ENCODE measurements at regions not wholly inside any gene's neighbourhood (a gene's known extent, or its start where the extent isn't known, plus 50 kb on each side); places are given as distances from the start of the nearest gene placed in this dataset.
"Not testable (repeated sequence)": the region's sequence is repeated elsewhere in the genome, so short reads cannot be mapped to it uniquely, and the experiment has no call there.

DNA sequence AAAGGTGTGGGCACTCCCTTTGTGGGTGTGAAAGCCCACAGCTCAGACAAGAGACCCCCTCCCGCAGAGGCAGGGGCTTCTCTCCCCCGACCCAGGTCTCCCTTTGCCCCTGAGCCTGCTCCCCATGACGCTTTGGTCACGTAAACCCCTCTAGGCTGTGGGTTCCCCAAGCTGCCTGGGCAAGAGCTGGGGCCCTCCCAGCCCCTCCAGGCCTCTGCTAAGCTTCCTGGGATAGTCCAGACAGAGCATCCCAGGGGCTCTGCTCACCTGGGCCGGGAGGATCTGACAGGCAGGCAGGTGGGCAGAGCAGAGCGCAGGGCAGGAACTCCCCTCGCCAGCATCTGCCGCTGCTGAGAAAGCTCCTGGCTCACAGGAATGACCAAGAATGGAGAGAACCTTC, 177.3 kb downstream of the BANP start:
- Mint-ChIP-seq H3K4me3 (no peak overlapping the region), H3K9me3 (ENCODE audit: insufficient read depth) (no peaks in the 10 kb centered on the region), H3K27ac (no peak overlapping the region), H3K36me3 (ENCODE audit: low read depth) (no peaks in the 10 kb centered on the region), H3K4me1 (ENCODE audit: low read depth) (no peaks in the 10 kb centered on the region), H3K27me3 (ENCODE audit: low read depth) (peaks cover 1% of the 10 kb centered on the region)
- POLR2A ChIA-PET = no interaction called here
- no peak for DNase-seq
- CTCF ChIA-PET = no interaction called here
- no peak for ATAC-seq

DNA sequence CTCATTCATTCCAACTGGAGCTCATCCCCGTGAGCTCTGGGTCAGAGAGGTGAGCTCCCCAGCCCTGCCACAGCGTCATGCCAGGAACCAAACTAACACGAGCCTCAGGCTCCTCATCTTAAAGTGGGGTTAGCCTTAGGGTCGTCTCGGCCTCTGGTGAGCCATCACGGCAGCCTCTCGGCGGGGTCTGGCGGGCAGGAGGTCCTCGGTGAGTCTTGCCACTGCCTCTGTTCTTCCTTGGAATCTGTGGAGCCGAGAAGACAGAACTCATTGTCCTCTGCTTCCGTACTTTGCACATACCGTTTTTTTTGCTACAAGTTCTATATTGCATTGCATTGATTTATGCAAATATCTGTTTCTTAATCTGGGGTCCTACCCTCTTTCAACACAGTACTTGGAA, 177.9 kb downstream of the BANP start:
- H3K27ac Mint-ChIP-seq; H3K4me3 Mint-ChIP-seq; DNase-seq; POLR2A ChIA-PET; CTCF ChIA-PET; H3K4me1 Mint-ChIP-seq (ENCODE audit: low read depth); H3K36me3 Mint-ChIP-seq (ENCODE audit: low read depth); H3K9me3 Mint-ChIP-seq (ENCODE audit: insufficient read depth); H3K27me3 Mint-ChIP-seq (ENCODE audit: low read depth); ATAC-seq: not testable (repeated sequence)

DNA sequence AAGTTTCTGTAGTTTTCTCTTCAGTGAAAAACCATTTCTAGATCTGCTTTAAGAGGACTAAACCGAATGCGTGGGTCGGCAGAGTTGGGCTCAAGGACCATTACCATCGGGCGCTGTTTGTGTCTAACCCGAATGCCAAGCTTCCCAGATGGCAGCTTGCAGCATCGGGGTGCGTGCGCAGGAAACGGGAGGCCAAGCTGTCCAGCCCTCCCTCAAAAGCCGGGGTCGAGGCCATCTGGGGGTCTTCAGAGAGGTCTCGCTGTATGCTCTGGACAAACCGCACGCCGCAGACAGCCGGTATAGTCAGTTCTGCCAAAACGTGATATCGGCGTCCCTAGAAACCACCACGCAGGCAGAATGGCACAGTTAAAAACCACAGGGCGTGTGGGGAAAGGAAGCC, 178.8 kb downstream of the BANP start:
- no peak overlapping the region for H3K4me3 Mint-ChIP-seq
- H3K4me1 Mint-ChIP-seq (ENCODE audit: low read depth) = no peaks in the 10 kb centered on the region
- CTCF ChIA-PET = no interaction called here
- no peaks in the 10 kb centered on the region for H3K9me3 Mint-ChIP-seq (ENCODE audit: insufficient read depth)
- no peak overlapping the region for H3K27ac Mint-ChIP-seq
- no peaks in the 10 kb centered on the region for H3K36me3 Mint-ChIP-seq (ENCODE audit: low read depth)
- DNase-seq (no peak), ATAC-seq (no peak)
- POLR2A ChIA-PET = no interaction called here
- H3K27me3 Mint-ChIP-seq (ENCODE audit: low read depth) = peaks cover 1% of the 10 kb centered on the region

DNA sequence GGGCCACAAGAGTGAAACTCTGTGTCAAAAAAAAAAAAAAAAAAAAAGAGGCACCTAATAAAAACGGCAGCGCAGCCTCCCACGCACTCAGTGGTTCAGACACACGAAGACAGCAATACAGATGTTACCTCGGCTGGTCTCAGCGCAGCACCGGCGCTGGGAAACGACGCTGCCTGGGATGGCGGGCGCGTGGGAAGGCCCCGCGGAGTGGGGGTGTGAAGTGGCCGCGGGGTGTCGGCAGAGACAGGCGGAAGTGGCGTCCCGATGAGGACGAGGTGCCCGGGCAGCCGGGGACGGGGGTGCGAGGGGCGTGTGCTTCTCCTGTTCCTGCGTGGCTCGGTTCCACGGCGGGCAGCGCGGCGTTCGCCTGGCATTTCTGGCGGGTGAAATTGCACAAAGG, 179.4 kb downstream of the BANP start:
- POLR2A ChIA-PET = no interaction called here
- H3K36me3 Mint-ChIP-seq (ENCODE audit: low read depth) = no peaks in the 10 kb centered on the region
- CTCF ChIA-PET = no interaction called here
- no peak overlapping the region for H3K27ac Mint-ChIP-seq
- no peak overlapping the region for H3K4me3 Mint-ChIP-seq
- H3K27me3 Mint-ChIP-seq (ENCODE audit: low read depth) = peaks cover 1% of the 10 kb centered on the region
- DNase-seq = no peak
- no peaks in the 10 kb centered on the region for H3K9me3 Mint-ChIP-seq (ENCODE audit: insufficient read depth)
- ATAC-seq = no peak
- no peaks in the 10 kb centered on the region for H3K4me1 Mint-ChIP-seq (ENCODE audit: low read depth)

DNA sequence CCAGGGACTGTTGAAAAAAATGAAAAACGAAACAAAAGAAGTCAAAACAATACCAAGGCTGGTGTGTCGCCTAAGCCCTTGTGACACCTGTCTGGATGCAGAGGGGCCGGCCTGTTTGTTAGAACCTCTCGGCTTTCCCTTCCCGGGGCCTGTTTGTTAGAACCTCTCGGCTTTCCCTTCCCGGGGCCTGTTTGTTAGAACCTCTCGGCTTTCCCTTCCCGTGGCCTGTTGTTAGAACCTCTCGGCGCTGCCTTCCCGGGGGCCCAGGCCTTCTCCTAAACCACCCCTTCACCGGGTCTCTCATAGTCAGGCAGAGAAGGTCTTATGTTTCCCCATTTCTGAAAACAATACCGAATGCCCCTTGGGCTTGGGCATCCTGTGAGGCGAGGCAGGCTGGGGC, 180.0 kb downstream of the BANP start:
- Mint-ChIP-seq H3K27ac (no peak overlapping the region), H3K4me3 (no peak overlapping the region), H3K36me3 (ENCODE audit: low read depth) (no peaks in the 10 kb centered on the region), H3K4me1 (ENCODE audit: low read depth) (no peaks in the 10 kb centered on the region), H3K9me3 (ENCODE audit: insufficient read depth) (no peaks in the 10 kb centered on the region), H3K27me3 (ENCODE audit: low read depth) (no peaks in the 10 kb centered on the region)
- no peak for DNase-seq
- CTCF ChIA-PET = no interaction called here
- no peak for ATAC-seq
- POLR2A ChIA-PET = no interaction called here

DNA sequence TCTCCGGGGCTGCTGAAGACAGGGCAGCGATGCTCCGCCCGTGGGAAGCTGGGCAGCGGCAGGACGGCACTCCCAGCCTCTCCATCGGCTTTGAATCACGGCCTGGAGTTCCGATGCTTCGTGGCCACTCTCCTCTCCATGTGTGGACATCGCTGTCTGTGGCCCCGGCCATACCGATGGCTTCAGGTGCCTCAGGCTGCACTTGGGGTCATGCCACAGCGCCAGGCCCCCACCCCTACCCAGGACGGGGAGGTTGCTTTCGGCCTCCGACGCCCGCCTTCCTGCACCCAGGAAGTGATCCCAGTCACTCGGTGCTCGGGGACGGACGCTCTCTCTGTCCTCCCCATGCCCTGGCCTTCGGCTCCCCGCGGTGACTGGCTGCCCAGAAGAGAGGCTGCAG, 180.7 kb downstream of the BANP start:
- H3K4me3 Mint-ChIP-seq = no peak overlapping the region
- H3K9me3 Mint-ChIP-seq (ENCODE audit: insufficient read depth) = no peaks in the 10 kb centered on the region
- H3K4me1 Mint-ChIP-seq (ENCODE audit: low read depth) = no peaks in the 10 kb centered on the region
- ChIA-PET CTCF (no interaction called here), POLR2A (no interaction called here)
- H3K36me3 Mint-ChIP-seq (ENCODE audit: low read depth) = no peaks in the 10 kb centered on the region
- no peak for DNase-seq
- no peaks in the 10 kb centered on the region for H3K27me3 Mint-ChIP-seq (ENCODE audit: low read depth)
- ATAC-seq = no peak
- H3K27ac Mint-ChIP-seq = no peak overlapping the region

DNA sequence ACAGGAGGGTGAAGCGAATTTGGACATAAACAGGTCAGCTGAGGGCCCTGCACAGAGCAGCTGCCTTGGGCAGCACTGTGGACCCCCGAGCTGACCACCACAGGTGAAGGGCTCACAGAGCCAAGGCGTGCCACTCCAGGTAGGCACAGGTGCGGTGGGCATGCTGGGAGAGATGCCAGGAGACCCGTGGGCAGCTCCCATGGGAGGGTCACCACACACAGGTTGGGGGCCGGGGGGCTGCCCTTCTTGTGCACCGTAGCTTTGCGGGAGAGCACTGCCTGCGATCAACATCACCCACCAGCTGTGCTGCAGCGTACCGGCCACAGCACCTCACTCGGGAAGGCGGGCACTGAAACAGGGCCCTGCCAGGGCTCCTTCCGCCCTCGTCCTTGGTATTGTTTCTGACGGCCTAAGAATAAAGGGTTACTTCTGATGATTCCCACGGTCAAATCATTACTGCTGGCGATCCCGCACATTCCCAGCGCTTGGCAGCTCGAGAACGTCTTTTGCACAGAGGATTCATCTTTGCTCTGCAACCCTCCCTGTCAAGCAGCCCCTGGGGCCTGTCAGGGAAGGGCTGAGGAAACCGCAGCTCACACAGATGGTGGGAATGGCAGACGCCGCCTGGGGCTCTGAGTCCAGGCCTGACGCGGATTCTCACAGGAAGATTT, 181.7 kb downstream of the BANP start:
- DNase-seq = no peak
- ChIA-PET CTCF (no interaction called here), POLR2A (no interaction called here)
- H3K27me3 Mint-ChIP-seq (ENCODE audit: low read depth) = peaks cover 3% of the 10 kb centered on the region
- no peak overlapping the region for H3K27ac Mint-ChIP-seq
- H3K9me3 Mint-ChIP-seq (ENCODE audit: insufficient read depth) = no peaks in the 10 kb centered on the region
- peaks cover 3% of the 10 kb centered on the region for H3K36me3 Mint-ChIP-seq (ENCODE audit: low read depth)
- ATAC-seq = no peak
- H3K4me1 Mint-ChIP-seq (ENCODE audit: low read depth) = no peaks in the 10 kb centered on the region
- H3K4me3 Mint-ChIP-seq = no peak overlapping the region

DNA sequence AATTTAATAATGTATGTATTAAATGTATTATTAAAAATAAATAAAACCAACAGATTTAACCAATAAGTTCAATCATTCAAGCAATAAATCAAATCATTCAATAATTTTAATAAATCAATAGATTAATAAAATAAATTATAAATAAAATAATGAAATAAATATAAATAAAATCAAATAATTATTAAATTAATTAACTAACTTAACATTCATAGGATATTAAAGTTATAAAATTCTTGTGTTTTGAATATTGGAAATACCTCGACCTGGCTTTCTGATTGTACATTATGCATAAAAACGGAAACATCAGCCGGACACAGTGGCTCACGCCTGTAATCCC, 182.2 kb downstream of the BANP start:
- Mint-ChIP-seq H3K9me3 (ENCODE audit: insufficient read depth) (peaks cover 4% of the 10 kb centered on the region), H3K36me3 (ENCODE audit: low read depth) (peaks cover 3% of the 10 kb centered on the region), H3K27me3 (ENCODE audit: low read depth) (peaks cover 3% of the 10 kb centered on the region), H3K27ac (no peak overlapping the region), H3K4me1 (ENCODE audit: low read depth) (no peaks in the 10 kb centered on the region), H3K4me3 (no peak overlapping the region)
- ChIA-PET CTCF (no interaction called here), POLR2A (no interaction called here)
- no peak for DNase-seq
- no peak for ATAC-seq

DNA sequence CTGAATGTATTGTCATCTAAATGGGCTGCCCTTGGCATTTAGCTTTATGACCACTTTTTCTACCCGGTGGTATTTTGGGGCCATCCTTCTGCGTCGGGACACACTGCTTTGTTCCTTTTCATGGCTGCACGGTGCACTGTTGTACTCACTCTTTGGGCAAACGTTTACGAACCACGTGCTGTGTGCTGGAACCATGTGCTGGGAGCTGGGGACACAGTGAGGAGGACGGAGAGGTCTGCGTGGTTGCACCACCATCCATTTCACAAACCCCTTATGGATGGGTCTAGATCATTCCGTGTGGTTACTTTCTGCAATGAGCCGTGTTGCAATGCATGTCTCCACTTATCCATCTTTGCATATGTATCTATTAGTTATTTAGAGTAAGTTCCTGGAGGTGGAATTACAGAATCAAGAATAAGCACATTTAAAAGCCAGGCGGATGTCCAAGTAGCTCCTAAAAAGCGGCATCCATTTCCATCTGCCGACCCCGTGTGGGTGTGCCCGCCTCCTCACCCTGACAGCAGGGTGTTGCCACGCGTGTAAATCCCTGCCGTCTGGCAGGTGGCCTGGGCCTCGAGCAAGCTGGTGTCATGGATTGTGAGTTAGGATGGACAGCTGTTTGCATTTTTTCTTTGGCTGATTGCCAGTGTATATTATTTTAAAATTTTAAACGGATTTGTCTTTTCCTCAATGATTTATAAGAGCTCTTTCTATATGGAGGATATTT, 183.1 kb downstream of the BANP start:
- CTCF ChIA-PET; H3K4me1 Mint-ChIP-seq (ENCODE audit: low read depth); H3K27me3 Mint-ChIP-seq (ENCODE audit: low read depth); H3K27ac Mint-ChIP-seq; H3K36me3 Mint-ChIP-seq (ENCODE audit: low read depth); POLR2A ChIA-PET; DNase-seq; H3K9me3 Mint-ChIP-seq (ENCODE audit: insufficient read depth); H3K4me3 Mint-ChIP-seq; ATAC-seq: not testable (repeated sequence)

DNA sequence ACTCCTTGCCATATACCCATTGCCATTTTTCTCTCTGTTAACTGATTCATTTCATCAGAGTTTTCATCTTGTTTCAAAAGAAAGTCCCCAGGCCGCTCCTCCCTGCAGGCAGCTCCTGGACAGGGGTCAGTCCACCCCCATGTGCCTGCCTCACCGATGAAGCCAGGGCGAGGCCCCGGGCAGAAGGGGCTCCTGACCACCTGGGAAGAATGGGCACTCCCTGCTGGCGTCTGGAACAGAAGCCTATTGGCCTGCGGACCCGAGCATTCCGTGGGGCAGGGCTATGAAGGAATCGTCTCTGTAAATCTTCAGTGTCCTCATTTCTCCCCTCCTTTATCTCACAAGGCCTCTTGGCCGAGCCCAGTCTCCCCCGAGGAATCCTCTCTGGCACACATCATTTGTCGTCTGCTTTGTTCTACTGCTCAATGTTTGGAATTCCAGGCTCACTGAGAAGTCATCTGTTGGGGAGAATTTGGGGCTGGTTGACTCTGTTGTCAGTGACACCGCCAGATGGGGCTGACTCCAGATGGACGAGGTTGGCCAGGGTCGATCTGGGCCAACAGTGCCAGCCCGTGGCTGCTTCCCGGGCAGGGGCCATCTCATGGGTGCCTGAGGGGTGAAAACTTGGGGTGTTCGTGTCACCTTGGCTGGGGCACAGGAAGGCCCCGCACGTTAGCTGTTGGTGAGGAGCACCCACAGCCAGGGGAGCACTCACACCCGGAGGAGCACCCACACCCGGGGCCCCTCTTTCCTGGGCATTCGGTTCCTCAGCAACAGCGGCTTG, 183.9 kb downstream of the BANP start:
- POLR2A ChIA-PET; H3K4me3 Mint-ChIP-seq; H3K27ac Mint-ChIP-seq; H3K36me3 Mint-ChIP-seq (ENCODE audit: low read depth); DNase-seq; H3K4me1 Mint-ChIP-seq (ENCODE audit: low read depth); ATAC-seq; H3K9me3 Mint-ChIP-seq (ENCODE audit: insufficient read depth); CTCF ChIA-PET; H3K27me3 Mint-ChIP-seq (ENCODE audit: low read depth): not testable (repeated sequence)

DNA sequence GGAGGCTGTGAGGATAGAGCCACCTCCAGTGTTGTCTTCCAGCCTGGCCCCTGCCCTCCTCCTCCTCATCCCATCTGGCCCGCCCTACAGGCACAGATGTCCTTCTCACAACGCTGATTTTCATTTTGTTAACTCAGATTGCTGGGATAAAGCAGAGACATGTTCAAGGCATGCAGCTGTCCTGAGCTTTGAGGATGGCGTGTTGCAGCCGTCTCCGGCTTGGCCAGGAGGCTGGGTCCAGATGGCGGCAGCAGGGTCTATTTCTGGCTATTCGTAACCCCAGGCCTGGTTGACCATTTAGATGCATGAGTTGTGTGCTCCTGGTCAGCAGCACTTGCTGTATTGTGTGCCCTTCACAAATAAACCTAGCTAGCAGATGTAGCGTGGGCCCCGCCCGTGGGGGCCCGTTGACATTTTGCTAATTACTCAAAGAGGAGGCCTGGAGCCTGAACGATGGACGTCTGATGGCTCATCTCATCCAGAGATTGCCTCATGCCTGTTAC, 185.0 kb downstream of the BANP start:
- DNase-seq; H3K36me3 Mint-ChIP-seq (ENCODE audit: low read depth); H3K4me3 Mint-ChIP-seq; H3K27ac Mint-ChIP-seq; H3K27me3 Mint-ChIP-seq (ENCODE audit: low read depth); H3K4me1 Mint-ChIP-seq (ENCODE audit: low read depth); ATAC-seq; H3K9me3 Mint-ChIP-seq (ENCODE audit: insufficient read depth); POLR2A ChIA-PET; CTCF ChIA-PET: not testable (repeated sequence)

DNA sequence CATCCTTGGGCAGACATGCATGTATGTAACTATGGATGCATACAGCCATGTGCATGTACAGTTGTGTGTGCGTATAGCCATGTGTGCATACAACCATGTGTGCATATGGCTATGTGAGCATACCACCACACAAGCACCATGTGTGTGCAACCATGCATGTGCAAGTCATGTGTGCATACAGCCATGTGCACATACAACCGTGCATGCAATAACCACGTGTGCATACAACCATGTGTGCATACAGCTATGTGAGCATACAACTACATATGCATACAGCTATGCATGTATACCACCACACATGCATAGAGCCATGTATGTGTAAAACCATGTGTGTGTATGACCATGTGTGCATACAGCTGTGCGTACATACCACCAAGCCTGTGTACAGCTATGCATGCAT, 185.7 kb downstream of the BANP start:
- ATAC-seq; H3K4me1 Mint-ChIP-seq (ENCODE audit: low read depth); DNase-seq; H3K27ac Mint-ChIP-seq; H3K9me3 Mint-ChIP-seq (ENCODE audit: insufficient read depth); H3K27me3 Mint-ChIP-seq (ENCODE audit: low read depth); POLR2A ChIA-PET; H3K4me3 Mint-ChIP-seq; CTCF ChIA-PET; H3K36me3 Mint-ChIP-seq (ENCODE audit: low read depth): not testable (repeated sequence)
